UCSD-AML1 (cell line): ENCODE measurements at regions not wholly inside any gene's neighbourhood (a gene's known extent, or its start where the extent isn't known, plus 50 kb on each side); places are given as distances from the start of the nearest gene placed in this dataset.
"Not testable (repeated sequence)": the region's sequence is repeated elsewhere in the genome, so short reads cannot be mapped to it uniquely, and the experiment has no call there.

ENCODE experiments used
- DNase-seq: peaks from one replicate; lab custom pipeline; 2025; ENCODE audit not compliant: unreplicated experiment; lab: John Stamatoyannopoulos, UW

- DNase-seq: no peak
Observed at GRCh38 chr11:24408202-24408601, 88.7 kb upstream of the LUZP2 start.

DNA sequence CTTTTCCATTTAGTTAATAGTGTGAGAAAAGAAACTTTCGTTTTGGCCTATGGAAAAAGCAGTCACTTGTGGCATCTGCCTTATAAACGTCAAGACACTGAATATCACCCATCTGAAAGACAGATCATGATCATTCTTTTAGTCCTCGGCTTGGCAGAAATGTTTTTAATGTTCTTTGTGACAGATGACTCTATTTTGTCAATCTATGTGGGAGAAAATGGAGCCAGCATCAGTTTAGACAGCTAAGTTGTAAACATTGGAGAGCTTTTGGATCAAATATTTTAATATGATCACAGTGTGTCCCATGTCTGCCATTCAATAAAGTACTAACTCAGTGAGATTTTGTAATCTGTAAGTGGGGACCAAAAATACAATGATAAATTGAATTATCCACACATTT, 85.1 kb upstream of the LUZP2 start:
- DNase-seq: no peak

GRCh38 chr11:24412722-24413121, 84.1 kb upstream of the LUZP2 start:
- DNase-seq: no peak

DNA sequence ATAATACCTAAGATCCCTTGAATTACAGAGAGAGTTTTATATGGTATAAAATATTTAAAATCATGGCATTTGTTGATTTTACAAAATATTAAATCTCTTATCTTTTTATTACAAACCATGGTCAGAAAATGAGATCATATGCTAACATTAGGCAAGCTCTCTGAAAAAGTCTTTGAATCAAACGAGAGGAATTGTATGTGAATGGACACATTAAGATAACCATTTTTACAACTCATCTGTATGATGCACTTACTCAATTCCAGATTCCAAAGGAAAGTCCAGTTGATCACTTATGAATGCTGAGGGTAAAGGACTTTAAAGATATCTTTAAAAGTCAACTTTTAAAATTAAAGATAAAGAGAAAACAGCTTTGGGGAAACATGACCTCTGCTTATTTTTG, 83.5 kb upstream of the LUZP2 start:
- no peak for DNase-seq

GRCh38 chr11:24415955-24416636, 80.8 kb upstream of the LUZP2 start:
- DNase-seq: not testable (repeated sequence)

DNA sequence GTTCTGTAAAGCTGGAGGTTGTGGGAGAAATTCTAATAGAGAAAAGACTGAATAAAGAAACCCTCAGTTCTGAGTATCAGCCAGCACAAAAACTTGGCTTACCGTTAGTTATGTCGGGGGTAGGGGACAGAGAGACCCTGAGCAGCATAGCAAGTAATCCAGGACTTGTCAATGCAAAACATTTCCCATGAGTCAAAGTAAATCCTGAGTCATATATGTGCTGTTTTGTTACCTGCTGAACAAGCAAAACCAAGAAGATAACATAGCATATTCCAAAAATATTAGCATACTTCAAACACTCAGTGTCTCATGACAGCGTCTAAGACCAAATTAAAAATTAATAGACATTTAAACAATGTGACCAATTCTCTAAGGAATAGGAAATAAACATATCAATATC, 75.1 kb upstream of the LUZP2 start:
- DNase-seq: no peak

DNA sequence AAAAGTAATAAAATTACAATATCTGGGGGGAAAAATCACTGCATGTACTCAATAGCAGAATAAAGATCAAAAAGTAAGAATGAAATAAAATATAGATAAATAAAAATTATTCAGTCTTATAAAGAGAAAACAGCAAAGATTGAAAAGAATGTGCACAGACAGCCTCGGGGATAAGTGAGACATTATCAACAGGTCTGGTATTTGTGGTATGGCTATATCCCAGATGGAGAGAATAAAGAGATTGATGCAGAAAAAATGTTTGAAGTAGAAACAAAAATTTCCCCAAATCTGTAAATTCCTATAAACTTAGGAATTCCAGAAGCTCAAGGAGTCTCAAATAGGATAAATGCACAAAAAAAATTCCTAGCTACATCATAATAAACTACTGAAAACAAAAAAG, 74.5 kb upstream of the LUZP2 start:
- no peak for DNase-seq

- no peak for DNase-seq
Observed at GRCh38 chr11:24437123-24437522, 59.7 kb upstream of the LUZP2 start.
